ENCODE measurements at regions not wholly inside any gene's neighbourhood (a gene's known extent, or its start where the extent isn't known, plus 50 kb on each side); places are given as distances from the start of the nearest gene placed in this dataset.

GRCh38 chr5:145495741-145496140, 339.4 kb downstream of the PRELID2 start:
- no peak for TF ChIP-seq CTCF (IDR thresholded peaks at IDR 0.05; ENCODE audit: insufficient read depth, low read length)
- no peak for TF ChIP-seq POLR2AphosphoS5 (IDR thresholded peaks at IDR 0.05; ENCODE audit: low read depth)
- TF ChIP-seq, protein P1, sequence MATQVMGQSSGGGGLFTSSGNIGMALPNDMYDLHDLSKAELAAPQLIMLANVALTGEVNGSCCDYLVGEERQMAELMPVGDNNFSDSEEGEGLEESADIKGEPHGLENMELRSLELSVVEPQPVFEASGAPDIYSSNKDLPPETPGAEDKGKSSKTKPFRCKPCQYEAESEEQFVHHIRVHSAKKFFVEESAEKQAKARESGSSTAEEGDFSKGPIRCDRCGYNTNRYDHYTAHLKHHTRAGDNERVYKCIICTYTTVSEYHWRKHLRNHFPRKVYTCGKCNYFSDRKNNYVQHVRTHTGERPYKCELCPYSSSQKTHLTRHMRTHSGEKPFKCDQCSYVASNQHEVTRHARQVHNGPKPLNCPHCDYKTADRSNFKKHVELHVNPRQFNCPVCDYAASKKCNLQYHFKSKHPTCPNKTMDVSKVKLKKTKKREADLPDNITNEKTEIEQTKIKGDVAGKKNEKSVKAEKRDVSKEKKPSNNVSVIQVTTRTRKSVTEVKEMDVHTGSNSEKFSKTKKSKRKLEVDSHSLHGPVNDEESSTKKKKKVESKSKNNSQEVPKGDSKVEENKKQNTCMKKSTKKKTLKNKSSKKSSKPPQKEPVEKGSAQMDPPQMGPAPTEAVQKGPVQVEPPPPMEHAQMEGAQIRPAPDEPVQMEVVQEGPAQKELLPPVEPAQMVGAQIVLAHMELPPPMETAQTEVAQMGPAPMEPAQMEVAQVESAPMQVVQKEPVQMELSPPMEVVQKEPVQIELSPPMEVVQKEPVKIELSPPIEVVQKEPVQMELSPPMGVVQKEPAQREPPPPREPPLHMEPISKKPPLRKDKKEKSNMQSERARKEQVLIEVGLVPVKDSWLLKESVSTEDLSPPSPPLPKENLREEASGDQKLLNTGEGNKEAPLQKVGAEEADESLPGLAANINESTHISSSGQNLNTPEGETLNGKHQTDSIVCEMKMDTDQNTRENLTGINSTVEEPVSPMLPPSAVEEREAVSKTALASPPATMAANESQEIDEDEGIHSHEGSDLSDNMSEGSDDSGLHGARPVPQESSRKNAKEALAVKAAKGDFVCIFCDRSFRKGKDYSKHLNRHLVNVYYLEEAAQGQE (IDR thresholded peaks at IDR 0.05; ENCODE audit: insufficient replicate concordance, low read depth), result no peak
